ENCODE measurements at regions not wholly inside any gene's neighbourhood (a gene's known extent, or its start where the extent isn't known, plus 50 kb on each side); places are given as distances from the start of the nearest gene placed in this dataset.

DNA sequence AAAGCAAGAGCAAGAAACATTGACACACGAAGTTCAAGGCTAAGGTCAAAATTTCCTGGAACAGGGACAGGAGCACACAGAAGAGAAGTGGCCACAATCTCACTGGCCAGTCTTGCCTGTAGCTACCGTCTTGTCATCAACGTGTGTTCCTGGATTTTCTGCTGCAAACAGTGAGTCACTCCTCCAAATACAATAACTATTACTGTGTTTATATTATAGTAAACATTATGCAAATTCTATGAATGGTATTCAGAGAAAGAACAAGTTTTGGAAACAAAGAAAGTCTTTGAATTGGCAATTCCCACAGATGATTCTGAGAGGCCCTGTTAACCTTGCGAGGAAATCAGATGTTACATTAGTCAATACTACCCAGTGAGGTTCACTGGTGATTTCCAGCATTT is 220.5 kb downstream of the FAM43A start:
- TF ChIP-seq EZH2 (IDR thresholded peaks at IDR 0.05) (no peak), EZH2phosphoT487 (IDR thresholded peaks at IDR 0.05) (no peak)
- TF ChIP-seq, protein P1, sequence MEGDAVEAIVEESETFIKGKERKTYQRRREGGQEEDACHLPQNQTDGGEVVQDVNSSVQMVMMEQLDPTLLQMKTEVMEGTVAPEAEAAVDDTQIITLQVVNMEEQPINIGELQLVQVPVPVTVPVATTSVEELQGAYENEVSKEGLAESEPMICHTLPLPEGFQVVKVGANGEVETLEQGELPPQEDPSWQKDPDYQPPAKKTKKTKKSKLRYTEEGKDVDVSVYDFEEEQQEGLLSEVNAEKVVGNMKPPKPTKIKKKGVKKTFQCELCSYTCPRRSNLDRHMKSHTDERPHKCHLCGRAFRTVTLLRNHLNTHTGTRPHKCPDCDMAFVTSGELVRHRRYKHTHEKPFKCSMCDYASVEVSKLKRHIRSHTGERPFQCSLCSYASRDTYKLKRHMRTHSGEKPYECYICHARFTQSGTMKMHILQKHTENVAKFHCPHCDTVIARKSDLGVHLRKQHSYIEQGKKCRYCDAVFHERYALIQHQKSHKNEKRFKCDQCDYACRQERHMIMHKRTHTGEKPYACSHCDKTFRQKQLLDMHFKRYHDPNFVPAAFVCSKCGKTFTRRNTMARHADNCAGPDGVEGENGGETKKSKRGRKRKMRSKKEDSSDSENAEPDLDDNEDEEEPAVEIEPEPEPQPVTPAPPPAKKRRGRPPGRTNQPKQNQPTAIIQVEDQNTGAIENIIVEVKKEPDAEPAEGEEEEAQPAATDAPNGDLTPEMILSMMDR (IDR thresholded peaks at IDR 0.05), result no peak
